Aorta (tissue), 5 donors: ENCODE measurements at regions not wholly inside any gene's neighbourhood (a gene's known extent, or its start where the extent isn't known, plus 50 kb on each side); places are given as distances from the start of the nearest gene placed in this dataset.

ENCODE experiments used
- ATAC-seq: fragments of 200-7000 bp; cut with Tn5 transposase; one replicate; pipeline ENCODE4 v1.9.1; 2022; ENCODE audit warnings: moderate library complexity; ENCODE audit not compliant: low FRiP score
- DNase-seq, 2 donors: peaks; one replicate each; pipeline ENCODE4 v3.0.0-alpha.2; 2020
- H3K27ac ChIP-seq, 2 donors: one replicate each; pipeline ENCODE4 v1.5.1; 2013; ENCODE audit warnings: low read length in 2 of 2, mild to moderate bottlenecking in 2 of 2, moderate library complexity in 2 of 2, control low read depth in 1 of 2, inconsistent platforms in 1 of 2, low read depth in 1 of 2
- H3K27me3 ChIP-seq, 2 donors: one replicate each; pipeline ENCODE4 v1.6.1; 2013; ENCODE audit warnings: control low read depth in 1 of 2, low read length in 1 of 2, mild to moderate bottlenecking in 1 of 2, moderate library complexity in 1 of 2; ENCODE audit not compliant: insufficient read depth in 2 of 2, control insufficient read depth in 1 of 2
- H3K36me3 ChIP-seq, 2 donors: one replicate each; pipeline ENCODE4 v1.6.1; 2013; ENCODE audit warnings: control low read depth in 1 of 2, low read length in 1 of 2, mild to moderate bottlenecking in 1 of 2; ENCODE audit not compliant: insufficient read depth in 2 of 2, control insufficient read depth in 1 of 2
- H3K4me1 ChIP-seq, 2 donors: one replicate each; pipeline ENCODE4 v1.6.1; 2013; ENCODE audit warnings: low read length in 2 of 2, control low read depth in 1 of 2, mild to moderate bottlenecking in 1 of 2, moderate library complexity in 1 of 2; ENCODE audit not compliant: insufficient read depth in 2 of 2, control insufficient read depth in 1 of 2
- H3K4me3 ChIP-seq, 2 donors: one replicate each; pipeline ENCODE4 v1.5.1; 2013; ENCODE audit warnings: low read length in 2 of 2, control low read depth in 1 of 2, mild to moderate bottlenecking in 1 of 2
- H3K9me3 ChIP-seq: one replicate; pipeline ENCODE4 v1.6.1; 2013; ENCODE audit warnings: mild to moderate bottlenecking, low read length; ENCODE audit not compliant: control insufficient read depth
- WGBS, 2 donors: extraction: QIAGEN DNeasy Blood & Tissue Kit; methylation state at CpG; one replicate each; pipeline ENCODE4 v1.1.7; 2013; 5-methylcytosine and 5-hydroxymethylcytosine counted together
- intact Hi-C, 2 donors: fragments of 100-400 bp; cut with DNase I; formaldehyde crosslinking; loops; one replicate each; pipeline versions ENCODE4 v1.14.2 to v1.15.0; 2022
- donor health status: healthy with polysubstance abuse.
- donor health status: Bipolar disorder and iron deficiency.
- donor health status: DM: no; HTN: no; CAD: no.
- donor health status: DM: no; HTN: no; CAD: no.
- donor health status: DM: yes; HTN: yes; CAD: no.

GRCh38 chr4:178808106-178808505 lies 1365.9 kb upstream of the AGA start:
- no peaks in the 10 kb centered on the region for H3K4me1 ChIP-seq
- 67 to 77% methylated on average over 1 of the region's 1 CpG for WGBS, 2 donors

GRCh38 chr4:178809921-178810320 lies 1367.7 kb upstream of the AGA start:
- ATAC-seq (no peak), DNase-seq (no peak)
- Histone ChIP-seq H3K9me3 (no peaks in the 10 kb centered on the region), H3K27me3 (no peaks in the 10 kb centered on the region), H3K4me3 (no peak overlapping the region), H3K36me3 (no peaks in the 10 kb centered on the region), H3K27ac (no peak overlapping the region), H3K4me1 (no peaks in the 10 kb centered on the region)
- WGBS, 2 donors = 82 to 86% methylated on average over 2 of the region's 2 CpGs
- intact Hi-C loops = no loop called here

More at GRCh38 chr4:178808106-178808505, 1365.9 kb upstream of the AGA start:
- ATAC-seq = no peak
- DNase-seq = no peak
- Histone ChIP-seq H3K27me3 (no peaks in the 10 kb centered on the region), H3K4me3 (no peak overlapping the region), H3K27ac (no peak overlapping the region), H3K9me3 (no peaks in the 10 kb centered on the region), H3K36me3 (no peaks in the 10 kb centered on the region)
- intact Hi-C loops = no loop called here

- no peaks in the 10 kb centered on the region for H3K36me3 ChIP-seq
- H3K27me3 ChIP-seq = no peaks in the 10 kb centered on the region
- no peak for DNase-seq
- H3K27ac ChIP-seq = no peak overlapping the region
- WGBS, 2 donors = 50 to 60% methylated on average over 2 of the region's 2 CpGs
- no peaks in the 10 kb centered on the region for H3K4me1 ChIP-seq
- ATAC-seq = no peak
- H3K4me3 ChIP-seq = no peak overlapping the region
- H3K9me3 ChIP-seq = peaks cover 1% of the 10 kb centered on the region
- intact Hi-C loops = no loop called here
Observed at GRCh38 chr4:178811356-178811755, 1369.1 kb upstream of the AGA start.

- ATAC-seq (no peak), DNase-seq (peak in 1 of 2 donors; percentile 67)
- Histone ChIP-seq H3K27ac (no peak overlapping the region), H3K9me3 (peaks cover 1% of the 10 kb centered on the region), H3K27me3 (no peaks in the 10 kb centered on the region), H3K4me1 (no peaks in the 10 kb centered on the region), H3K36me3 (no peaks in the 10 kb centered on the region), H3K4me3 (no peak overlapping the region)
- WGBS, 2 donors = 96 to 98% methylated on average over 17 of the region's 17 CpGs
- intact Hi-C loops = no loop called here
Observed at GRCh38 chr4:178812866-178813265, 1370.6 kb upstream of the AGA start.

- Histone ChIP-seq H3K27me3 (no peaks in the 10 kb centered on the region), H3K27ac (no peak overlapping the region), H3K4me3 (no peak overlapping the region), H3K36me3 (no peaks in the 10 kb centered on the region), H3K9me3 (peaks cover 1% of the 10 kb centered on the region), H3K4me1 (no peaks in the 10 kb centered on the region)
- no peak for DNase-seq
- intact Hi-C loops = no loop called here
- 96 to 100% methylated on average over 2 of the region's 2 CpGs for WGBS, 2 donors
- no peak for ATAC-seq
Observed at GRCh38 chr4:178814908-178815307, 1372.7 kb upstream of the AGA start.

- Histone ChIP-seq H3K4me3 (no peak overlapping the region), H3K27ac (no peak overlapping the region), H3K4me1 (no peaks in the 10 kb centered on the region), H3K27me3 (no peaks in the 10 kb centered on the region), H3K9me3 (peaks cover 1% of the 10 kb centered on the region), H3K36me3 (no peaks in the 10 kb centered on the region)
- intact Hi-C loops = no loop called here
- DNase-seq (no peak), ATAC-seq (no peak)
- WGBS, 2 donors = 68 to 84% methylated on average over 2 of the region's 2 CpGs
Observed at GRCh38 chr4:178823673-178824295, 1381.5 kb upstream of the AGA start.

GRCh38 chr4:178836865-178837264 lies 1394.6 kb upstream of the AGA start:
- no peak for ATAC-seq
- H3K9me3 ChIP-seq = no peaks in the 10 kb centered on the region

GRCh38 chr4:178838776-178839175 lies 1396.5 kb upstream of the AGA start:
- WGBS, 2 donors = 68 to 79% methylated on average over 2 of the region's 2 CpGs
- Histone ChIP-seq H3K4me1 (no peaks in the 10 kb centered on the region), H3K9me3 (no peaks in the 10 kb centered on the region), H3K4me3 (no peak overlapping the region), H3K27ac (no peak overlapping the region), H3K27me3 (no peaks in the 10 kb centered on the region), H3K36me3 (no peaks in the 10 kb centered on the region)
- DNase-seq = no peak
- intact Hi-C loops = no loop called here
- no peak for ATAC-seq

More at GRCh38 chr4:178836865-178837264, 1394.6 kb upstream of the AGA start:
- Histone ChIP-seq H3K27me3 (no peaks in the 10 kb centered on the region), H3K4me3 (no peak overlapping the region), H3K36me3 (no peaks in the 10 kb centered on the region), H3K4me1 (no peaks in the 10 kb centered on the region), H3K27ac (no peak overlapping the region)
- 81 to 88% methylated on average over 1 of the region's 1 CpG for WGBS, 2 donors
- no peak for DNase-seq
- intact Hi-C loops = no loop called here

- Histone ChIP-seq H3K36me3 (no peaks in the 10 kb centered on the region), H3K27me3 (no peaks in the 10 kb centered on the region), H3K9me3 (no peaks in the 10 kb centered on the region), H3K4me3 (no peak overlapping the region), H3K4me1 (no peaks in the 10 kb centered on the region), H3K27ac (no peak overlapping the region)
- intact Hi-C loops = no loop called here
- 58 to 61% methylated on average over 4 of the region's 4 CpGs for WGBS, 2 donors
- DNase-seq (no peak), ATAC-seq (no peak)
Observed at GRCh38 chr4:178856139-178856800, 1414.0 kb upstream of the AGA start.
